Heart right ventricle (tissue), 16 donors: ENCODE measurements at regions not wholly inside any gene's neighbourhood (a gene's known extent, or its start where the extent isn't known, plus 50 kb on each side); places are given as distances from the start of the nearest gene placed in this dataset.

Source experiments
- ATAC-seq, 8 donors: fragments of 200-7000 bp; cut with Tn5 transposase; one replicate each; pipeline ENCODE4 v1.9.1; 2020; ENCODE audit warnings: mild to moderate bottlenecking in 8 of 8, moderate library complexity in 8 of 8, moderate number of reproducible peaks in 1 of 8
- DNase-seq, 2 donors: peaks; one replicate each; pipeline ENCODE4 v3.0.0-alpha.2; 2020
- H3K27ac ChIP-seq, 10 donors: fragments of 200-600 bp; sonication (generic) in 2 of 10; one replicate each; pipeline versions ENCODE4 v1.5.0 to v1.8.0; 2020 to 2022; ENCODE audit warnings: mild to moderate bottlenecking in 3 of 10
- H3K27me3 ChIP-seq, 7 donors: fragments of 200-600 bp; one replicate each; pipeline ENCODE4 v1.8.0; 2021 to 2022; ENCODE audit warnings: mild to moderate bottlenecking in 2 of 7
- H3K36me3 ChIP-seq, 9 donors: fragments of 200-600 bp; sonication (generic) in 1 of 9; one replicate each; pipeline versions ENCODE4 v1.5.0 to v1.8.0; 2020 to 2022; ENCODE audit warnings: mild to moderate bottlenecking in 2 of 9
- H3K4me1 ChIP-seq, 9 donors: fragments of 200-600 bp; sonication (generic) in 1 of 9; one replicate each; pipeline versions ENCODE4 v1.5.0 to v1.8.0; 2020 to 2022; ENCODE audit warnings: mild to moderate bottlenecking in 4 of 9
- H3K4me3 ChIP-seq, 10 donors: fragments of 200-600 bp; sonication (generic) in 2 of 10; one replicate each; pipeline versions ENCODE4 v1.5.0 to v1.8.0; 2020 to 2022; ENCODE audit warnings: mild to moderate bottlenecking in 7 of 10, moderate library complexity in 2 of 10
- H3K9me3 ChIP-seq, 11 donors: fragments of 200-600 bp in 10 of 11; sonication (generic) in 2 of 11; one replicate each; pipeline versions ENCODE4 v1.5.0 to v1.8.0; 2013 to 2022; ENCODE audit warnings: mild to moderate bottlenecking in 2 of 11, control low read depth in 1 of 11, moderate library complexity in 1 of 11
- WGBS, 2 donors: extraction: QIAGEN DNeasy Blood & Tissue Kit; methylation state at CpG; one replicate each; pipeline ENCODE4 v1.1.7; 2013; ENCODE audit warnings: inconsistent platforms in 1 of 2; 5-methylcytosine and 5-hydroxymethylcytosine counted together
- intact Hi-C, 10 donors: fragments of 100-400 bp; cut with DNase I; formaldehyde crosslinking; loops; one replicate each; pipeline versions ENCODE4 v1.11.1 to v1.14.2; 2022
- TF ChIP-seq, protein P1 (sequence below), 9 donors: fragments of 200-600 bp; sonication (generic) in 2 of 9; IDR thresholded peaks; one replicate each; pipeline versions ENCODE4 v1.5.0 to v1.8.0; 2021 to 2022; ENCODE audit warnings: antibody characterized with exemption in 9 of 9, mild to moderate bottlenecking in 5 of 9, moderate library complexity in 1 of 9
- donor health status: Arrhythmogenic right ventricular cardiomyopathy.
- donor health status: ischemic (EF 13 %, LVEDD 7.1; RV severe dilation, severe dysfunction).
- donor health status: healthy with polysubstance abuse.
- donor health status: DM: no; HTN: yes; CAD: no.
- donor health status: DM: no; HTN: no; CAD: no.
- donor health status: ischemic (EF 25% LVEDD 6.9; RV normal size, moderate dysfunction).
- donor health status: ischemic (EF 25% LVEDD 5.7; RV mildly dilated, moderate dysfunction).
- donor health status: healthy.
- donor health status: DM: yes; HTN: yes; CAD: no.
- donor health status: Ischemic cardiomyopathy.
- donor health status: ischemic (EF 35%, LVEDD 5.7; RV mildly dilated, moderate dysfunction).
- donor health status: nonischemic (EF 11% LVEDD 7.7; RV severe dilation, severe dysfunction).
- donor health status: DM: yes; HTN: yes; CAD: no.
- donor health status: PGD.
- donor health status: ischemic (EF 29% LVEDD 5.4; RV normal size, mild dysfunction).
- donor health status: nonischemic (EF 23%, LVEDD 6.1; RV moderate dilation, normal function).

DNA sequence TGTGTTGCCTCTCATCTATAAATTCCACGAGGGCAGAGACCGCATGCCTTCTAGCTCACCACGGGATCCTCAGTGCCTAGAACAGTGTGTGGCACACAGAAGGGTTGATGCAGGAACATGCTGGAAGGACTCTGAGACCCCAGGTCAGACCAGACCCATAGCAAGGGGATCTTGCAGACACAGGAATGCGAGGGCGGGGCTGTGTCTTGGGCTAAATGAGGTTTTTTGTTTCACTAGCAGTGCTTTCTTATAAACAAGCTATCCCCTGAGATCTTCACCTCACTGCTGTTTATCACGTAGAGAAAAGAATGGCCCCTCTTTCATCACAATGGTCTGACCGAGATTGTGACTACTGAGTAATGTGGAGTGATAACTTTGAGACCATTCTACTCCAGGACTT, 122.4 kb downstream of the IRX2 start:
- no peak overlapping the region for H3K27ac ChIP-seq
- no peak overlapping the region for H3K4me3 ChIP-seq
- TF ChIP-seq, protein P1, sequence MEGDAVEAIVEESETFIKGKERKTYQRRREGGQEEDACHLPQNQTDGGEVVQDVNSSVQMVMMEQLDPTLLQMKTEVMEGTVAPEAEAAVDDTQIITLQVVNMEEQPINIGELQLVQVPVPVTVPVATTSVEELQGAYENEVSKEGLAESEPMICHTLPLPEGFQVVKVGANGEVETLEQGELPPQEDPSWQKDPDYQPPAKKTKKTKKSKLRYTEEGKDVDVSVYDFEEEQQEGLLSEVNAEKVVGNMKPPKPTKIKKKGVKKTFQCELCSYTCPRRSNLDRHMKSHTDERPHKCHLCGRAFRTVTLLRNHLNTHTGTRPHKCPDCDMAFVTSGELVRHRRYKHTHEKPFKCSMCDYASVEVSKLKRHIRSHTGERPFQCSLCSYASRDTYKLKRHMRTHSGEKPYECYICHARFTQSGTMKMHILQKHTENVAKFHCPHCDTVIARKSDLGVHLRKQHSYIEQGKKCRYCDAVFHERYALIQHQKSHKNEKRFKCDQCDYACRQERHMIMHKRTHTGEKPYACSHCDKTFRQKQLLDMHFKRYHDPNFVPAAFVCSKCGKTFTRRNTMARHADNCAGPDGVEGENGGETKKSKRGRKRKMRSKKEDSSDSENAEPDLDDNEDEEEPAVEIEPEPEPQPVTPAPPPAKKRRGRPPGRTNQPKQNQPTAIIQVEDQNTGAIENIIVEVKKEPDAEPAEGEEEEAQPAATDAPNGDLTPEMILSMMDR (IDR thresholded peaks at IDR 0.05), result no peak
- peaks cover 0 to 21% (median 6%) of the 10 kb centered on the region in 7 donors for H3K27me3 ChIP-seq
- intact Hi-C loops, result no loop called here
- H3K4me1 ChIP-seq, result no peaks in the 10 kb centered on the region
- ATAC-seq (no peak), DNase-seq (no peak)
- 48 to 60% methylated on average over 7 of the region's 7 CpGs for WGBS, 2 donors
- H3K36me3 ChIP-seq, result no peaks in the 10 kb centered on the region
- no peaks in the 10 kb centered on the region for H3K9me3 ChIP-seq

DNA sequence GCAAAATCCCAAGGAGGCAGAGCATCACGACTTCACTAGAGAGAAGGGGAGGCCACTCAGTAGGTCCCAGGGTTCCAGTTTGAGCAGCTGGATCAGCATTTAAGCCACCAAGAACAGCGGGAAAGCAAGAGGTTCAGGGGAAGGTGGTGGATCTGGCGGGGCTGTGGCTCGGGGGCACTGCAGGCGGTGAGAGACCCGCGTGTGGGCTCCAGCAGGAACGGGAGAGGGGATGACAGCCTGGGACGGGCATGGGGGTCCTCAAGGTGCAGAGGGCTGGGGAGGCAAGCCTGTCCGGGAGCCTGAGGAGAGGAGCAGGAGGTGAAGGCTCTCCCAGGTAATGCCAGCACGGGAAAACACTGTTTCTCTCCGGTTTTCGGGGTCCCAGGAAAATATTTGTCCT, 123.6 kb downstream of the IRX2 start:
- ATAC-seq, result no peak
- no peak for DNase-seq
- Histone ChIP-seq H3K4me1 (no peaks in the 10 kb centered on the region), H3K36me3 (no peaks in the 10 kb centered on the region), H3K4me3 (no peak overlapping the region), H3K27ac (no peak overlapping the region), H3K9me3 (no peaks in the 10 kb centered on the region), H3K27me3 (peaks cover 0 to 20% (median 2%) of the 10 kb centered on the region in 7 donors)
- 83 to 94% methylated on average over 13 of the region's 13 CpGs for WGBS, 2 donors
- intact Hi-C loops, result no loop called here
- TF ChIP-seq, protein P1 (IDR thresholded peaks at IDR 0.05), result no peak

DNA sequence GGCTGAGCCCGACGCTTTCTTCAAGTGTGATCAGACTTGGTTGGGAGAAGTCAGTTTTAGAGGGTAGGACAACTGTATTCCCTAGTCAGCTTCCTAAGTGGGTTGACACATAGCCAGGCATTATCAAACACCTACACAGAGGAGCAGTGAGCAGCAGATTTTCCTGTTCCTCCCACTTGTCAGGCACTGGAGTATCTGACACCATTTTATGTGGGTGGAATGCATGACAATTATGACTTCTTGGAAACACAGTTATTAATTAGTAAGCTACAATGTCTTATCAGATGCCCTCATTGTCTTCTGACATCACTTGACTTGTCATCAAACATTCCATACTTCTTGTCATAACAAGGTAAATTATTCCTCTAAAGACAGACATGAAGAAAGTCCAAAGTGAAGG, 124.9 kb downstream of the IRX2 start:
- no peaks in the 10 kb centered on the region for H3K9me3 ChIP-seq
- no peak overlapping the region for H3K27ac ChIP-seq
- no peaks in the 10 kb centered on the region for H3K36me3 ChIP-seq
- ATAC-seq (no peak), DNase-seq (no peak)
- H3K4me3 ChIP-seq, result no peak overlapping the region
- no peaks in the 10 kb centered on the region for H3K4me1 ChIP-seq
- intact Hi-C loops, result no loop called here
- TF ChIP-seq, protein P1 (IDR thresholded peaks at IDR 0.05), result no peak
- 87 to 92% methylated on average over 2 of the region's 2 CpGs for WGBS, 2 donors
- peaks cover 0 to 12% (median 2%) of the 10 kb centered on the region in 7 donors for H3K27me3 ChIP-seq

DNA sequence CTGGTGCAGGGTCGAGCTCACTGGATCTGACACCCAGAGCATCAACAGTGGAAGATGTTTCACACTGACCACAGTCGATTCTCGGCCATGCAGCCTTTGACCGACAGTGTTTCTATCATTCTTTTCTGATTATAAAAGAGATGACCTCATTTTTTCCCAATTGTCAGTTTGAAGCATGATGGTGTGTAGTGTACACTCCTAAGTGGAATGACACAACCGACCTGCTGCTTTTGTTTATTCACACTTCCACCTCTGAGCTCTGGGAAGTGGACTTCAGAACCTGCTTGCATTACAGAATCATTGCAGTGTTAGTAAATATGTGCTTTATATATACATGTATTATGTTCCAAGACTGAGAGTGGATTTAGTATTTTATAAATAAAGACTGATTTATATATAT, 128.6 kb downstream of the IRX2 start:
- intact Hi-C loops, result no loop called here
- H3K4me1 ChIP-seq, result no peaks in the 10 kb centered on the region
- H3K36me3 ChIP-seq, result no peaks in the 10 kb centered on the region
- H3K9me3 ChIP-seq, result no peaks in the 10 kb centered on the region
- peaks cover 0 to 24% (median 4%) of the 10 kb centered on the region in 7 donors for H3K27me3 ChIP-seq
- H3K4me3 ChIP-seq, result no peak overlapping the region
- TF ChIP-seq, protein P1 (IDR thresholded peaks at IDR 0.05), result no peak
- ATAC-seq (no peak), DNase-seq (no peak)
- WGBS, 2 donors, result 64 to 72% methylated on average over 5 of the region's 5 CpGs
- no peak overlapping the region for H3K27ac ChIP-seq
